ENCODE measurements at regions not wholly inside any gene's neighbourhood (a gene's known extent, or its start where the extent isn't known, plus 50 kb on each side); places are given as distances from the start of the nearest gene placed in this dataset.
"Not testable (repeated sequence)": the region's sequence is repeated elsewhere in the genome, so short reads cannot be mapped to it uniquely, and the experiment has no call there.

- H3K9me3 Mint-ChIP-seq (ENCODE audit: low read depth): peaks cover 25% of the 10 kb centered on the region
- H3K27ac Mint-ChIP-seq: no peak overlapping the region
- no peaks in the 10 kb centered on the region for H3K27me3 Mint-ChIP-seq
- no peaks in the 10 kb centered on the region for H3K4me1 Mint-ChIP-seq (ENCODE audit: low read depth)
- H3K4me3 Mint-ChIP-seq: no peak overlapping the region
- no peaks in the 10 kb centered on the region for H3K36me3 Mint-ChIP-seq
Measured at GRCh38 chr5:51148437-51148836, 234.8 kb upstream of the ISL1 start.

DNA sequence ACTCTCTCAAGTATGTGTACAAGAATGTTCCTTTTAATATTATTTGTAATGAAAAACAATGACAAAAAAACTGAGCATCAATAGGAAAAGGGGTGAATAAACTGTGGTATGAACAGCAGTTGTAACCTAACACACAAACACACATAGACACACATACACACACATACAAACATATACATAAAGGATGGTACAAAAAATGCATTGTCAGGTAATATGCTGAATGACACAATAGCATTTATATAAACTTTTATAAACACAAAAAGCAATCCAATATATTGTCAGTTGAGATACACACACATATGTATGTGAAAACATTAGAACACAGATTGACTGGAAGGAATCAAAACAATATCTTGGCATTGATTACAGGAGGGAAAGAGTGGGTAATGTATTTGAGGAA is 227.0 kb upstream of the ISL1 start:
- Mint-ChIP-seq H3K36me3 (no peaks in the 10 kb centered on the region), H3K4me1 (ENCODE audit: low read depth) (no peaks in the 10 kb centered on the region), H3K27ac (no peak overlapping the region), H3K9me3 (ENCODE audit: low read depth) (peaks cover 16% of the 10 kb centered on the region), H3K4me3 (no peak overlapping the region), H3K27me3 (no peaks in the 10 kb centered on the region)

- no peaks in the 10 kb centered on the region for H3K4me1 Mint-ChIP-seq (ENCODE audit: low read depth)
- H3K27ac Mint-ChIP-seq: no peak overlapping the region
- H3K9me3 Mint-ChIP-seq (ENCODE audit: low read depth): peaks cover 19% of the 10 kb centered on the region
- H3K4me3 Mint-ChIP-seq: no peak overlapping the region
- H3K36me3 Mint-ChIP-seq: no peaks in the 10 kb centered on the region
- H3K27me3 Mint-ChIP-seq: no peaks in the 10 kb centered on the region
Measured at GRCh38 chr5:51156838-51157237, 226.4 kb upstream of the ISL1 start.

DNA sequence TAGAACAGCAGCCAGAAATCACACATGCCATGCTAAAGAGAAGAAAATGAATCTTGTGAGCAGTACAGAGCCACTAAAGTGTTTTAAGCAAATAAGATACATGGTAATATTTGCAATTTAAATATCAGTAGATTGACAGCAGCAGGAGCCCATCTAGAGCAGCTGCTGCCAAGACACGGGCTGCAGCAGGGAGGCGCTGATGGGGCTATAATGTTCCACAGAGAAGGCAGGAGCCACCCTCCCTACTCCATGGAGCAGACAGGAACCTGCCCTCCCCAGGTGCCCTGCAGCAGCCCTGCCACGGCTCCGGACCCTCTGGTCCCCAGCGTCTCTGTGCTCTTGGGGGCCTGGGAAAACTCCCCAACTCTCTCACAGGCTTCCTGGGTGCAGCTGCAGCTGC is 224.1 kb upstream of the ISL1 start:
- Mint-ChIP-seq H3K4me1 (ENCODE audit: low read depth) (no peaks in the 10 kb centered on the region), H3K4me3 (no peak overlapping the region), H3K36me3 (no peaks in the 10 kb centered on the region), H3K27me3 (no peaks in the 10 kb centered on the region), H3K27ac (no peak overlapping the region), H3K9me3 (ENCODE audit: low read depth) (peaks cover 25% of the 10 kb centered on the region)

DNA sequence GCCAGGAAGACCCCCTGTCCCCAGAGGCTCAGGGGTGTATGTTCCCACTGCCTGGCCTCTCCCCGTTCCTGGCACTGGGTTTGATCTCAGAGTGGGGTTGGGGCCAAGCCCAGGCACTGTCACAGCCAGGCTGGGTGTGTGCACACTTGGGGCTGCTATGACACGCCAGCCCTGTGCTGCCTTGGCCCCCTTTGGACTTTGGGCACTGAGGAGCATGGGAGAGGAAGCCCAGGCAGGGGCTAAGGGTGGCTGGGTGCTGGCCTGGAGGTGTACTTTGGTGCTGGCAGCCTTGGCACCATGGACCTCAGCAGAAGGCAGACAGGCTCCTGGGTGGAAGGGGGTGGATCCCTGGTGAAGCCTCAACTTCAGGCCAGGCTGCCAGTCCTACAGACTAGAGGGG is 223.6 kb upstream of the ISL1 start:
- Mint-ChIP-seq H3K27me3 (no peaks in the 10 kb centered on the region), H3K4me3 (no peak overlapping the region), H3K27ac (no peak overlapping the region)

DNA sequence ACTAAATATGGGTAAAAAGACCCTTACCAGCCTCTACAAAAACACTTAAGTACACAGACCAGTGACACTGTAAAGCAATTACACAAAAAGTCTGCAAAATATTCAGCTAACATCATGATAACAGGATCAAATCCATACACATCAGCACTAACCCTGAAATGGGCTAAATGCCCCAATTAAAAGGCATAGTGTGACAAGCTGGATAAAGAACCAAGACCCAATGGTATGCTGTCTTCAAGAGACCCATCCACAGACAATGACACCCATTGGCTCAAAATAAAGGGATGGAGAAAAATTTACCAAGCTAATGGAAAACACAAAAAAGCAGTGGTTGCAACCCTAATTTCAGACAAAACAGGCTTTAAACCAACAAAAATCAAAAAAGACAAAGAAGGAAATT is 221.0 kb upstream of the ISL1 start:
- H3K9me3 Mint-ChIP-seq (ENCODE audit: low read depth): peaks cover 26% of the 10 kb centered on the region
- H3K4me1 Mint-ChIP-seq (ENCODE audit: low read depth): no peaks in the 10 kb centered on the region
- no peak overlapping the region for H3K4me3 Mint-ChIP-seq
- H3K36me3 Mint-ChIP-seq: no peaks in the 10 kb centered on the region
- H3K27me3 Mint-ChIP-seq: no peaks in the 10 kb centered on the region
- no peak overlapping the region for H3K27ac Mint-ChIP-seq

More for the DNA sequence above, 223.6 kb upstream of the ISL1 start:
- no peaks in the 10 kb centered on the region for H3K36me3 Mint-ChIP-seq
- H3K9me3 Mint-ChIP-seq (ENCODE audit: low read depth): peaks cover 22% of the 10 kb centered on the region
- H3K4me1 Mint-ChIP-seq (ENCODE audit: low read depth): no peaks in the 10 kb centered on the region

GRCh38 chr5:51165621-51166020 is 217.6 kb upstream of the ISL1 start:
- H3K4me3 Mint-ChIP-seq; H3K27me3 Mint-ChIP-seq; H3K36me3 Mint-ChIP-seq; H3K27ac Mint-ChIP-seq; H3K4me1 Mint-ChIP-seq (ENCODE audit: low read depth): not testable (repeated sequence)
- H3K9me3 Mint-ChIP-seq (ENCODE audit: low read depth): peaks cover 34% of the 10 kb centered on the region

- Mint-ChIP-seq H3K9me3 (ENCODE audit: low read depth) (peaks cover 11% of the 10 kb centered on the region), H3K27me3 (no peaks in the 10 kb centered on the region), H3K4me3 (no peak overlapping the region), H3K36me3 (no peaks in the 10 kb centered on the region), H3K4me1 (ENCODE audit: low read depth) (no peaks in the 10 kb centered on the region), H3K27ac (no peak overlapping the region)
Measured at GRCh38 chr5:51172903-51173626, 210.2 kb upstream of the ISL1 start.

DNA sequence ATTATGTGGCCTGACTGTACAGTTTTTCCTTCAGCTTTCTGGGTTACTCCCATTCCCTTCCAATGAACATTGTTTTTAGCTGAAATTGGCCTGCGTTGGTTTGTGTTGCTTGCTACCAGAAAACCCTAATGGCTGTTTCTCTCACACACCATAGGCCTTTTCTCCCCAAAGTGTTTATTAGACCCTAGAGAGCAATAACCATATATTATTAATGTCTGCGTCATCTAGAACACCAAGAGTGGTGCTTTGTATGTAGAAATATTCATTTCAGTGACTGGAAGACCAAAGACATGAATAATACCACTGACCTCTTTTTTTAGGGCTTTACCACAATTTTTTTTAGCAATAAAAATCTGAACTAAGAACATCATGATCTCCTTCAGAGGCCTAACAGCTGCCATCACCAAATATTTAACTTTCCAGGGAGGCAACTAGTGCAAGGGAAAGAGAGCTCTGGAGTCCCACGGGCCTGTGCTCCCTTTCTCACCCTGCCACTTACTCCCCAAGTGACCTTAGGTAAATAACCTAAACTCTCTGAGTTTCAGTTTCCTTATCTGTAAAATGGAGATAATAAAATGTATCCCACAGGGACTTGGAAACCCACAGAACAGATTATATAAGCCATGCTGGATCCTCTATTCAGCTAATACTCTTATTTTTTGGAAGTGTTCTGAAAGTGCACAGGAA is 201.9 kb upstream of the ISL1 start:
- Mint-ChIP-seq H3K4me3 (no peak overlapping the region), H3K9me3 (ENCODE audit: low read depth) (peaks cover 7% of the 10 kb centered on the region), H3K36me3 (no peaks in the 10 kb centered on the region), H3K27ac (no peak overlapping the region), H3K4me1 (ENCODE audit: low read depth) (no peaks in the 10 kb centered on the region), H3K27me3 (no peaks in the 10 kb centered on the region)

DNA sequence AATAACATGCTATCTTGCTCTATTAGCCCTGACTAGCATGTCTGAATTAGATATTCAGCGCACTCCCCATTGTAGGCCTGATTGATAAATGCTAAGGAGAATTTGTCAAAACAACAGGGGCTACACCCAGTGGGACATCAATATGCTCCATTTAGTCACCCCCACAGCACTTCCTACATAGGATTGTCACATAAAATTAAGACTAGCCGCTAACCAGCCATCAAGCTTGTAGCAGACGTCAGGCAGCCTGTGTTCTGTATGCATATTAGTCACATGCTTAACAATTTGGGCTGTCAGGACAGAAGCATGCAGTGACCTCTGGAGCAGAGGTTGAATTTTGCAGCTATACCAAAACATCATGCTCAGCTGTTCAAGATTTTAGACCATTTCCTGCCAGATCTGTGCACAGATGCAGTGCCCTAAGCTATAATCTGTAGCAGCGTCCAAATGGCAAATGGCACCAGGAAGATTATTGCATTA is 197.4 kb upstream of the ISL1 start:
- Mint-ChIP-seq H3K4me3 (no peak overlapping the region), H3K36me3 (no peaks in the 10 kb centered on the region), H3K9me3 (ENCODE audit: low read depth) (peaks cover 3% of the 10 kb centered on the region), H3K4me1 (ENCODE audit: low read depth) (no peaks in the 10 kb centered on the region), H3K27ac (no peak overlapping the region), H3K27me3 (no peaks in the 10 kb centered on the region)

DNA sequence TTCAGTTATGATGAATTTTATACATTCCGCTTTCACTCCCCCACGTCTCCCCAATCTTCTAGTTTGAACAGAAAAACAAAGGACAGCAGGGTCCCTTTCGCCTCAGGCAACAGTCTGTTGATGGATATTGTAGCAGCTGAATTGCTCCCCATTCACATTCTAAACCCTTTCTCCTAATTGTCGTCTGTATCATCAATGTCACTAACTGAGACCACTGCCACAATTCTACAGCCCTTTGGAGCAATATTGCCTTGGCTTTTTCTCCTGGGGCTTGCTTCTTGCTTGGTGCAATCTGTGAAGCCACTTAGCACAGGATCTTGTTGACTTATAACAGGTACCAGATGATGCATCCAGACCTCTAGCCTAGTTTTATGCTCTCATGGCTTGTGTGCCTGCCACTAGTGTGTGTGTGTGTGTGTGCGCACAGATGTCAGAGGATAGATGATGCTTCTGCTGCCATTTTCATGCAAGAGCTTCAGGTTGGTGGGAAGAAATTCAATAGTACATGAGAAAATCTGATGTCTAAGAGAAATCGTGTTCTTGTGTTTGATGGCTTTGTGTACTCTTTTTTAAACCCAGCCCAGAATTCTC is 195.2 kb upstream of the ISL1 start:
- H3K4me1 Mint-ChIP-seq (ENCODE audit: low read depth): no peaks in the 10 kb centered on the region
- H3K27ac Mint-ChIP-seq: no peak overlapping the region

GRCh38 chr5:51194671-51195070 is 188.6 kb upstream of the ISL1 start:
- Mint-ChIP-seq H3K27ac (no peak overlapping the region), H3K4me1 (ENCODE audit: low read depth) (no peaks in the 10 kb centered on the region), H3K36me3 (no peaks in the 10 kb centered on the region), H3K9me3 (ENCODE audit: low read depth) (peaks cover 3% of the 10 kb centered on the region), H3K27me3 (no peaks in the 10 kb centered on the region), H3K4me3 (no peak overlapping the region)

More for the DNA sequence above, 195.2 kb upstream of the ISL1 start:
- no peaks in the 10 kb centered on the region for H3K36me3 Mint-ChIP-seq
- no peak overlapping the region for H3K4me3 Mint-ChIP-seq
- peaks cover 6% of the 10 kb centered on the region for H3K9me3 Mint-ChIP-seq (ENCODE audit: low read depth)
- no peaks in the 10 kb centered on the region for H3K27me3 Mint-ChIP-seq

- no peak overlapping the region for H3K27ac Mint-ChIP-seq
- no peaks in the 10 kb centered on the region for H3K27me3 Mint-ChIP-seq
- no peaks in the 10 kb centered on the region for H3K4me1 Mint-ChIP-seq (ENCODE audit: low read depth)
- H3K4me3 Mint-ChIP-seq: no peak overlapping the region
- H3K36me3 Mint-ChIP-seq: no peaks in the 10 kb centered on the region
- peaks cover 7% of the 10 kb centered on the region for H3K9me3 Mint-ChIP-seq (ENCODE audit: low read depth)
Measured at GRCh38 chr5:51201024-51201423, 182.2 kb upstream of the ISL1 start.

DNA sequence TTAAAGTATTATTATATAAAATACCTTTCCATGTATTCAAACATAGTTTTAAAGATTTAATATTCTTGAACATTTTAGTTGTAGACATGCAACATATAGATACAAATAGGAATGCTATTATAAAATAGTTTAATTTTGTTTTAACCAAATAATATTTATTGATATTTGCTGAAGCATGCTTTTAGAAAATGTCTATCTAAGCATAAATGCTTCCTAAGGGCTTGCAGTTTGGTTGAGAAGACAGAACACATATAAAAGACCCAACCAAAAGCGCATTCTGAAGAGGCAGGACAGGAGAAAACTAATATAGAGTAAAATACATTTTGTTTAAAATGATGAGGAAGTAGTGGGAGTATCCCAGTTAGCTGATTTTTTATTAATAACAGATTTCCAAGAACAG is 181.5 kb upstream of the ISL1 start:
- peaks cover 7% of the 10 kb centered on the region for H3K9me3 Mint-ChIP-seq (ENCODE audit: low read depth)

DNA sequence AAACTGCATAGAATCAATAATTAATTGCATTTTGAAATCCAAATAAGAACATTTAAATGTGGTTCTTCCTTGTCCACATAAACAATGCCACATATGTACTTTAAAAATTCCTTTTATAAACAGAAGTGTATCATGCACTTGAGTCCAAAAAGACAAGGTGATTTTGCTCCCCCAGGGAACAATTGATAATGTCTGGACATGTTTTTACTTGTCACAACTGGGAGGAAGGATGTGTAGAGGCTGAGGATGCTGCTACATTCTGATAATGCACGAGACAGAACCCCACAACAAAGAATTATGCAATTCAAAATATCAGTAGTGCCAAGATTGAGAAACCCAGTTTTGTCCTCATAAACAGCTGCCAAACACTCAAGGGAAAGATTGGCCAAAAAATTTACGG is 181.1 kb upstream of the ISL1 start:
- H3K36me3 Mint-ChIP-seq: no peaks in the 10 kb centered on the region
- H3K4me3 Mint-ChIP-seq: no peak overlapping the region
- peaks cover 7% of the 10 kb centered on the region for H3K9me3 Mint-ChIP-seq (ENCODE audit: low read depth)
- no peaks in the 10 kb centered on the region for H3K4me1 Mint-ChIP-seq (ENCODE audit: low read depth)
- H3K27me3 Mint-ChIP-seq: no peaks in the 10 kb centered on the region
- no peak overlapping the region for H3K27ac Mint-ChIP-seq

More for the DNA sequence above, 181.5 kb upstream of the ISL1 start:
- Mint-ChIP-seq H3K4me1 (ENCODE audit: low read depth) (no peaks in the 10 kb centered on the region), H3K36me3 (no peaks in the 10 kb centered on the region), H3K4me3 (no peak overlapping the region), H3K27ac (no peak overlapping the region), H3K27me3 (no peaks in the 10 kb centered on the region)
